Activated CD8-positive, alpha-beta T cell treated with anti-CD3 and anti-CD28 coated beads for 36 hours (primary cell): ENCODE measurements at regions not wholly inside any gene's neighbourhood (a gene's known extent, or its start where the extent isn't known, plus 50 kb on each side); places are given as distances from the start of the nearest gene placed in this dataset.

Experiments
- ATAC-seq: fragments of 200-7000 bp; cut with Tn5 transposase; one replicate; pipeline ENCODE4 v1.10.0; 2021; ENCODE audit warnings: mild to moderate bottlenecking, moderate library complexity
- CTCF ChIA-PET: fragments of 350-600 bp; sonication (Branson Sonifier 250); formaldehyde crosslinking; loops from one replicate; lab custom pipeline; 2021; ENCODE audit warnings: antibody characterized with exemption; lab: Charles Lee
- POLR2A ChIA-PET: fragments of 350-600 bp; sonication (Branson Sonifier 250); formaldehyde crosslinking; loops from one replicate; lab custom pipeline; 2021; ENCODE audit warnings: antibody characterized with exemption; lab: Charles Lee
- DNase-seq: peaks from one replicate; pipeline ENCODE4 v3.0.0-alpha.2; 2020
- H3K27ac Mint-ChIP-seq: one replicate; pipeline ENCODE4 v1.8.0; 2021; ENCODE audit warnings: mild to moderate bottlenecking, mixed read lengths
- H3K27me3 Mint-ChIP-seq: one replicate; pipeline ENCODE4 v1.8.0; 2021; ENCODE audit warnings: mixed read lengths
- H3K36me3 Mint-ChIP-seq: one replicate; pipeline ENCODE4 v1.8.0; 2021; ENCODE audit warnings: low read depth, mixed read lengths
- H3K4me1 Mint-ChIP-seq: one replicate; pipeline ENCODE4 v1.8.0; 2021; ENCODE audit warnings: low read depth, mixed read lengths
- H3K4me3 Mint-ChIP-seq: one replicate; pipeline ENCODE4 v1.8.0; 2021; ENCODE audit warnings: mild to moderate bottlenecking, moderate library complexity, mixed read lengths
- H3K9me3 Mint-ChIP-seq: one replicate; pipeline ENCODE4 v1.8.0; 2021; ENCODE audit warnings: mixed read lengths
- intact Hi-C: fragments of 100-400 bp; cut with micrococcal nuclease; formaldehyde crosslinking; loops from one replicate; pipeline ENCODE4 v1.10.0; 2022
- TF ChIP-seq, protein P1 (sequence below): fragments of 200-600 bp; IDR thresholded peaks from one replicate; pipeline ENCODE4 v1.8.0; 2022; ENCODE audit warnings: antibody characterized with exemption, mild to moderate bottlenecking

DNA sequence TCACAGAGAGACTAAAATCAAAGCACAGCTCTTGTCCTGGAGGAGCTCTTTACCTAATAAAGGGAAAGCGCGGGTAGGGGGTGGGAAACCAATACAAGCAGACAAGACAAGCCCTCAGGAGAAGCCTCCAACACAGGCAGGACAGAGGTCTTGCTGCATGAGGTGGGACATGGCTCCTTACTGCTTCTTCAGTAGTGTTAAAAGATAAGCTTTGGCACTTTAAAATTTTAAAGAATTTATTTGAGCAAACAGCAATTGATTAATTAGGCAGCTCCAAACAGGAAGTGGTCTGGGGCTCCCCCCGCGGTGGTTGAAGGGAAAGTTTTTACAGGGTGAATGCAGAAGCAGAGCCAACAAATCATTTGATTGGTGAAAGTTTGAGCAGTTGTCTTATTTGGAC is 50.3 kb upstream of the MACC1 start:
- CTCF ChIA-PET: interaction anchor here (1.0 kb wide), 1 partner anchor 227 kb away, joined by 4 read pairs; no protein-coding TSS in a partner anchor
- no peak overlapping the region for H3K27ac Mint-ChIP-seq
- no peaks in the 10 kb centered on the region for H3K9me3 Mint-ChIP-seq
- H3K27me3 Mint-ChIP-seq: peaks cover 2% of the 10 kb centered on the region
- ATAC-seq (no peak), DNase-seq (peak; percentile 11)
- no peak overlapping the region for H3K4me3 Mint-ChIP-seq
- POLR2A ChIA-PET: no interaction called here
- TF ChIP-seq, protein P1, sequence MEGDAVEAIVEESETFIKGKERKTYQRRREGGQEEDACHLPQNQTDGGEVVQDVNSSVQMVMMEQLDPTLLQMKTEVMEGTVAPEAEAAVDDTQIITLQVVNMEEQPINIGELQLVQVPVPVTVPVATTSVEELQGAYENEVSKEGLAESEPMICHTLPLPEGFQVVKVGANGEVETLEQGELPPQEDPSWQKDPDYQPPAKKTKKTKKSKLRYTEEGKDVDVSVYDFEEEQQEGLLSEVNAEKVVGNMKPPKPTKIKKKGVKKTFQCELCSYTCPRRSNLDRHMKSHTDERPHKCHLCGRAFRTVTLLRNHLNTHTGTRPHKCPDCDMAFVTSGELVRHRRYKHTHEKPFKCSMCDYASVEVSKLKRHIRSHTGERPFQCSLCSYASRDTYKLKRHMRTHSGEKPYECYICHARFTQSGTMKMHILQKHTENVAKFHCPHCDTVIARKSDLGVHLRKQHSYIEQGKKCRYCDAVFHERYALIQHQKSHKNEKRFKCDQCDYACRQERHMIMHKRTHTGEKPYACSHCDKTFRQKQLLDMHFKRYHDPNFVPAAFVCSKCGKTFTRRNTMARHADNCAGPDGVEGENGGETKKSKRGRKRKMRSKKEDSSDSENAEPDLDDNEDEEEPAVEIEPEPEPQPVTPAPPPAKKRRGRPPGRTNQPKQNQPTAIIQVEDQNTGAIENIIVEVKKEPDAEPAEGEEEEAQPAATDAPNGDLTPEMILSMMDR: no peak
- no peaks in the 10 kb centered on the region for H3K36me3 Mint-ChIP-seq
- no peaks in the 10 kb centered on the region for H3K4me1 Mint-ChIP-seq
- intact Hi-C loops: no loop called here

DNA sequence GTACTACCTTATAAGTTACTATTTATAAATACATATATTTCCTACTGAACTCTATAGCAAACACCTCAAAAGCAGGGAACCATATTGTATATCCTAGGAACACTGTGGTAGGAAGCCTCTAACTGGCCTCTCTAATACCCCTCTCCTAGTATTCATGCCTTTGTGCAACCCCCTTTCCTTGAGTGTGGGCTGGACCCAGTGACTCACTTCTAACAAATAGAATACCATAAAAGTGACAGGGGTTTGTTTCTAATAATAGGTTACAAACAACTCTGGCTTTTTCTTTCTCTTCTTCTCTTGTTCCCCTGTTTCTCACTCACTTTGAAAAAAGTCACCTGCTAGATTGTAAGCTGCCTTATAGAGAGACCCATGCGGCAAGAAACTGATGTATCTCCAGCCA is 51.6 kb upstream of the MACC1 start:
- ChIA-PET POLR2A (no interaction called here), CTCF (no interaction called here)
- Mint-ChIP-seq H3K27ac (no peak overlapping the region), H3K4me3 (no peak overlapping the region), H3K9me3 (no peaks in the 10 kb centered on the region), H3K4me1 (no peaks in the 10 kb centered on the region), H3K36me3 (no peaks in the 10 kb centered on the region), H3K27me3 (peaks cover 2% of the 10 kb centered on the region)
- TF ChIP-seq, protein P1: no peak
- ATAC-seq (no peak), DNase-seq (no peak)
- intact Hi-C loops: no loop called here

DNA sequence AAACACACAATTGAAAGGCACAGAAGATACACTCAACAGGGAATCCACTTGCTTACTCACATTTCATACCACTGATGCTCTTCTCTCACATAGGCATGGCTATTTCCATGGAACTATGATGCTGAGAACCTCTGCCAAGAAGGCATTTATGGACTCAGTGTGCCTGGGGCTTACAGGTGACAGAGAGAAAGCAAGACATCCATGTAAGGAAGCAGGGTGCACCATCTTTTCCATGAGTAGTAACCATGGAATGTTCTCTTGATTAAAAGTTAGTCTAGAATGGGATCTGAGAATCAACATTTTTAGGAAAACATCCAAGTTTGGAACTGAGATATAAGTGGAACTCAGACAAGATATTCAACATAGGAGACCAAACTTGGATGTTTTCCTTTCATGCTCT is 52.5 kb upstream of the MACC1 start:
- ATAC-seq: no peak
- TF ChIP-seq, protein P1: no peak
- H3K36me3 Mint-ChIP-seq: no peaks in the 10 kb centered on the region
- H3K4me1 Mint-ChIP-seq: no peaks in the 10 kb centered on the region
- POLR2A ChIA-PET: no interaction called here
- no peak overlapping the region for H3K4me3 Mint-ChIP-seq
- no peak overlapping the region for H3K27ac Mint-ChIP-seq
- intact Hi-C loops: no loop called here
- DNase-seq: no peak
- CTCF ChIA-PET: no interaction called here
- H3K27me3 Mint-ChIP-seq: peaks cover 2% of the 10 kb centered on the region
- no peaks in the 10 kb centered on the region for H3K9me3 Mint-ChIP-seq

DNA sequence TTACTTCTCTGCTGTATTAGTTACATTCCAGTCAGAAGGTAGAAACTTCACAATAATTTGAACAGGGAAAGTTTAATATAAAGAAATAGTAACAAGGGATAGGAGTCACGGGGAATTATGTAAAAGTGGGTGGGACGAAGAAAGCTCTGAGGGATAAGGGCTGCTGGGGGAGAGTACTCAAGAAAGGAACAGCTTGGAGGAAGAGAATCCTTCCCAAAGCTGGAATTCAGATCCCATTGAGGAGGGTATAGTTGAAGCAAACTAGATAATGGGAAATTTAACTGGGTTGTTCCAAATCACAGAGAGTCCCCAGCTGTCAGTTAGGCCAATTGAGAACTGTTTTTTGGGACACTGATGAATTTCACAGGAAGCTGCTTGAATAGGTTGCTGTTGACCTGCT is 53.2 kb upstream of the MACC1 start:
- DNase-seq: no peak
- Mint-ChIP-seq H3K36me3 (no peaks in the 10 kb centered on the region), H3K4me1 (no peaks in the 10 kb centered on the region), H3K4me3 (no peak overlapping the region), H3K27me3 (peaks cover 2% of the 10 kb centered on the region), H3K9me3 (no peaks in the 10 kb centered on the region), H3K27ac (no peak overlapping the region)
- ATAC-seq: no peak
- POLR2A ChIA-PET: no interaction called here
- intact Hi-C loops: no loop called here
- CTCF ChIA-PET: no interaction called here
- TF ChIP-seq, protein P1: no peak

DNA sequence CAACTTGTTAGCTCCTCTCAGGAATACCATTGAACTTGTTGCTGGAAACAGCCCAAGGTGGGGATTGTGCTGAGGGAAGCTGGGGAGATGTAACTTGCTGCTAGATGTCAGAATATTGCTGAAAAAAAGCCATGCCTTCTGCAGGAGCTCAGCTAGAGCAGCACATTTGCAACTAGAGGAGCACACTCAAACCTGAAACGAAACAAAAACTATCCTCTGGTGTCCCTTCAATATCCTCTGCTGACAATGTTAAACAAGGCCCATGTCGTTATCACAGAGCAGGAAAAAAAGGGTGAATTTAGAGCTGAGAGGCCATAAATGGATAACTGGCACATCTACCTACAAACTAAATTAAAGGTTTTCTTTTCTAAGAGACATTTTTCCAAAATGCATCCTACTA is 53.7 kb upstream of the MACC1 start:
- H3K36me3 Mint-ChIP-seq: no peaks in the 10 kb centered on the region
- intact Hi-C loops: no loop called here
- no peaks in the 10 kb centered on the region for H3K9me3 Mint-ChIP-seq
- DNase-seq (no peak), ATAC-seq (no peak)
- H3K4me3 Mint-ChIP-seq: no peak overlapping the region
- ChIA-PET POLR2A (no interaction called here), CTCF (no interaction called here)
- H3K27me3 Mint-ChIP-seq: peaks cover under 1% of the 10 kb centered on the region
- no peaks in the 10 kb centered on the region for H3K4me1 Mint-ChIP-seq
- TF ChIP-seq, protein P1: no peak
- H3K27ac Mint-ChIP-seq: no peak overlapping the region
